GM23248 (cell line): ENCODE measurements at regions not wholly inside any gene's neighbourhood (a gene's known extent, or its start where the extent isn't known, plus 50 kb on each side); places are given as distances from the start of the nearest gene placed in this dataset.

Experiments used
- EZH2 ChIP-seq: fragments of 200-600 bp; sonication (generic); IDR thresholded peaks from 2 replicates; pipeline ENCODE4 v1.6.1; 2018; ENCODE audit warnings: antibody characterized with exemption, mild to moderate bottlenecking; ENCODE audit not compliant: insufficient read depth, poor library complexity, severe bottlenecking
- EZH2phosphoT487 ChIP-seq: fragments of 200-600 bp; sonication (generic); IDR thresholded peaks from 2 replicates; pipeline ENCODE4 v1.6.1; 2018; ENCODE audit warnings: antibody characterized with exemption, moderate library complexity, mild to moderate bottlenecking, low read depth; ENCODE audit not compliant: insufficient read depth

DNA sequence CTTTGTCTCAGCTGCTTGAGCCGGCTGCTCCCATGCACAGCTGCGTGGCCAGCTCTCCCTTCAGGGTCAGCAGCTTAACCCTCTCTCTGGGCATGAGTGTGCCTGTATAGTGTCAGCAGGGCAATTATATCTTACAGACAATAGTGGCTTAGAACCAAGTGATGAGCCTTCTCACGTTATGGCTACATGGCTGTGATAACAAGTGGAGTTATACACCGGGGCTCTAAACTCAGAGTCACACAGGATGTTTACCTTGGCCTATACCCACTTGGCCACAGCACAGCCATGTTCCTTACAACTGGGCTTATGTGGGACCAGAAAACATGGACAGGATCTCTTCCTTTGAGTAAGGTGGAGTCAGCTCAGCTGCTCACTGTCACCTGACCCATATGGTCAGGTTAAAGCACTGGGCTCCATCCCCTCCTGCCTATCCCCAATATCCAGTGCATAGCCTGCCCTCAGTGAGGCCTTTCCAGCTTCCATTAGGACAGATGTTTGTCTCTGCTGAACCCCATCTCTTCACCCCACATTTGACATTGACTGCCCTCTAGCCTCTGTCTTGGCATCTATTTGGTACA lies 294.2 kb upstream of the NCKAP5 start:
- no peak for TF ChIP-seq EZH2
- TF ChIP-seq EZH2phosphoT487, result no peak
